ENCODE measurements at regions not wholly inside any gene's neighbourhood (a gene's known extent, or its start where the extent isn't known, plus 50 kb on each side); places are given as distances from the start of the nearest gene placed in this dataset.

DNA sequence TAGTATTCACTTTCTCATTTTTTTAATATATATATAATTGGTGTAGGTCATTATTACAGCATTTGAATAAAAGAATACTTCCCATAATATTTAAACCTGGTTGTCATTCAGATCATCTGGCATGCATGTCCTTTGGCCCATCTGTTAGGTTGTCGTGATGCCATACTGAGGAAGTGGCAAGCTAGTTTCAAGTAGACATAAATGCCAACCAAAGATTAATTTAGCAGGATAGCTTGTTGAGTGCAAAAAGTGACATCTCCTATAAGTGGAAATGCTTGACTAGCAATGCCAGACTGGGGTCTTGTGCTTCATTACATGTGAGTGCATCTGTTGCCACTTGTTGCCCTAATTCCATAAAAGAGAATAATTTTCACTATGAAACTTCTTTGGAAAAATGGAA is 1044.7 kb downstream of the GRIK2 start:
- DNase-seq (ENCODE audit: low spot score), result no peak
- TF ChIP-seq, protein P1, sequence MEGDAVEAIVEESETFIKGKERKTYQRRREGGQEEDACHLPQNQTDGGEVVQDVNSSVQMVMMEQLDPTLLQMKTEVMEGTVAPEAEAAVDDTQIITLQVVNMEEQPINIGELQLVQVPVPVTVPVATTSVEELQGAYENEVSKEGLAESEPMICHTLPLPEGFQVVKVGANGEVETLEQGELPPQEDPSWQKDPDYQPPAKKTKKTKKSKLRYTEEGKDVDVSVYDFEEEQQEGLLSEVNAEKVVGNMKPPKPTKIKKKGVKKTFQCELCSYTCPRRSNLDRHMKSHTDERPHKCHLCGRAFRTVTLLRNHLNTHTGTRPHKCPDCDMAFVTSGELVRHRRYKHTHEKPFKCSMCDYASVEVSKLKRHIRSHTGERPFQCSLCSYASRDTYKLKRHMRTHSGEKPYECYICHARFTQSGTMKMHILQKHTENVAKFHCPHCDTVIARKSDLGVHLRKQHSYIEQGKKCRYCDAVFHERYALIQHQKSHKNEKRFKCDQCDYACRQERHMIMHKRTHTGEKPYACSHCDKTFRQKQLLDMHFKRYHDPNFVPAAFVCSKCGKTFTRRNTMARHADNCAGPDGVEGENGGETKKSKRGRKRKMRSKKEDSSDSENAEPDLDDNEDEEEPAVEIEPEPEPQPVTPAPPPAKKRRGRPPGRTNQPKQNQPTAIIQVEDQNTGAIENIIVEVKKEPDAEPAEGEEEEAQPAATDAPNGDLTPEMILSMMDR (IDR thresholded peaks at IDR 0.05; ENCODE audit: extremely low read depth, missing control alignments), result no peak

DNA sequence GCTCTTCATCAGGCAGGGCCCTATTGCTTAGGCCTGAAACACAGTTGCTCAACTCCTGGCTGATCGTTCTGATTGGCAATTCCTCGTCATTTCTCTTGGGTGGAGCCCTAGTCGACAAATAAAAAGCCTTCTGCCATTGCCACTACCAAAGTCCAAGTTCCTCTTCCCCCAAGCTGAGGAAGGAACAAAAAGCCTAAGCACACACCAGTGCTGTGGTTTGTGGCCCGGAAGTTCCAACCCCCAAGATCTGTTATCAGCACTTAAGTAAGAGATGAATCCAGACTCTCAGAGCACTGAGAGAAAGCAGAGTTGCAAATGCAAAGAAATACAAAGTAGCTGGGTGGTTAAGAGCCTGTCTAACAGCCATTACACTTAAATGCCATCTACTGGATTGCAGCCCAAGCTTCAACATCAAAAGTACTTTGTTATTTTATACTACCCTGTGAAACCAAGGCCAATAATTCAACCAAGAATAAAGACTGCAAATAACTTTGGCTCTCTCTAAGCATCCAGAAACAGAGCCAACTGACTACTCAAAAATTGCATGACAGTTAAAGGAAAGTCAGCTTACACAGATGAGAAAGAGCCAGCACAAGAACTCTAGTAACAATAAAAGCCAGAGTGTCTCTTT is 1024.0 kb downstream of the GRIK2 start:
- DNase-seq (ENCODE audit: low spot score), result no peak
- TF ChIP-seq, protein P1 (IDR thresholded peaks at IDR 0.05; ENCODE audit: extremely low read depth, missing control alignments), result no peak

DNA sequence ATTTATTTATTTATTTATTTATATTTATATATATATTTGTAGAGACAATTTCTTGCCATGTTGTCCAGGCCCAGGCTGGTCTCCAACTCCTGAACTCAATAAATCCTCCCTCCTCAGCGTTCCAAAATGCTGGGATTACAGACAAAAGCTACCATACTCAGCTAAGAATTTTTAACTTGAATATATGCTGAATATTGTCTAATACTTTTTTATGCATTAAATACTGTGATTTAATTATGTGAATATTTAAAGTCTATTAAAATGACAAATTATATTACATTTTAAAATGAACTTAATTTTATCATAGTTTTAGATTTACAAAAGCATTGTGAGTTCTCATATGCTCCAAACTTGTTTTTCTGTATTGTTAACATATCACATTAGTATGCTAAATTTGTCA is 1022.4 kb downstream of the GRIK2 start:
- DNase-seq (ENCODE audit: low spot score), result no peak
- TF ChIP-seq, protein P1 (IDR thresholded peaks at IDR 0.05; ENCODE audit: extremely low read depth, missing control alignments), result no peak

DNA sequence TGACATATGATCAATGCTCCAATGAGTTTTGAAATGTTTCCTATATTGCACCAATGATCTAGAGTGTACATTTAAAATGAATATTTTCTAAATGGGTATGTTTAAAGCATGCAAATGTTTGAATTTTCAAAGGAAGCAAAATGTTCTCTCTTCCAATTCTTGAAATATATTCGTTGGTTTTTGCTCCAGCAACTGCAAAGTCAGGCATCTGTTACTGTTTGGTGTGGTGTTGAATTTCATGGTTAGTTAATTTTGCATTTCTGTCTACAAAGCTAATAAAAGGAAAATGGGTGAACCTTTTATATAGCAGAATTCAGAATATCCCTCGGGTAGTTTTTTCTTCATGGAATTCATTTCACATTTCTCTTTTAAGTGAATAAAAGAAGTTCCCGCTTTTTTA is 1018.3 kb downstream of the GRIK2 start:
- TF ChIP-seq, protein P1 (IDR thresholded peaks at IDR 0.05; ENCODE audit: extremely low read depth, missing control alignments), result no peak

DNA sequence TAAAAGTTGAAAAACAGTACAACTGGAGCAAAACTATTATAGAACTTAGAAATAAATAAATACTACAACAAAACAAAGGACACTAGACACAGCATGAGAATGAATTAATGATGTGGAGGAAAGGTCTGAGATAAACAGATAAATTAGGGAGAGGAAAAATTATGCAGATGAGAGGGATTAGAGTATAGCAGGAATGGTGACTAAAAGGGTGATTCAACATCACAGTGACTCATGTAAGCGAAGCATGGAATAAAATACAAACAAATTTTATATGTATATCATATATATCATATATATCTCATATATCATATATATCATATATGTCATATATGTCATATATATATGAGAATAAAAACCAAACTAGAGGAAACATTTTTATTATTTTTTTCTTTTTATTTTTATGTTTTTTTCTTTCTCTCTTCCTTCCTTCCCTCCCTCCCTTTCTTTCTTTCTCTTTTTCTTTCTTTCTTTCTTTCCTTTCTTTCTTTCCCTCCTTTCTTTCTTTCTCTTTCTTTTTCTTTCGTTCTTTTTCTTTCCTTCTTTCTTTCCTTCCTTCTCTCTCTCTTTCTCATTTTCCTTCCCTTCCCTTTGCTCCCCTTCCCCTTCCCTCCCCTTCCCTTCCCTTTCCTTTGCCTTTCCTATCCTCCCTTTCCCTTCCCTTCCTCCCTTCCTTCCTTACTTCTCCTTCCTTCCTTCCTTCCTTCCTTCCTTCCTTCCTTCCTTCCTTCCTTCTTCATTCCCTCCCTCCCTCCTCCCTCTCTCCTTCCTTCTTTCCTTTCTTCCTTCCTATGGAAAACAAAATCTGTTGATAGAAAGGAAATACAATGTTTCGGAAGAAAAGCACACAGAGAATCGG is 1014.6 kb downstream of the GRIK2 start:
- no peak for DNase-seq (ENCODE audit: low spot score)
- TF ChIP-seq, protein P1 (IDR thresholded peaks at IDR 0.05; ENCODE audit: extremely low read depth, missing control alignments), result no peak

More for the DNA sequence above, 1018.3 kb downstream of the GRIK2 start:
- DNase-seq (ENCODE audit: low spot score), result no peak

DNA sequence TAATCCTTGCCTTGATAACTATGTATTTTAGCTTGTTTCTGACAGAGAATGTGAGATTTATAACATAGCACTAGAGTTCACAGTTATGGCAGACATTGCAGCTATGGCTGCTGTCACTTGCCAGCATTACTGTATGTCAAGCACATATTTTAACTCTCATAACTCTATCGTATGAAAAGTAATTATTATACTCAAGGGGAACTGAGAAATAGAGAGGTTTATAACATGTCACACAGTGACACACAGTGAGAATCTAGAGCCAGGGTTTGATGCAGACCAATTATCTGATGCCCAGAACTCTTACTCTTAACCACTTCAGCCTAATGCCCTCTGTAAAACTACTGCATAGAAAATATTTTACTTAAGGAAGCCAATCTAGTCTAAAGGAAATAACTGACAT is 1012.4 kb downstream of the GRIK2 start:
- DNase-seq (ENCODE audit: low spot score), result no peak
- TF ChIP-seq, protein P1 (IDR thresholded peaks at IDR 0.05; ENCODE audit: extremely low read depth, missing control alignments), result no peak

DNA sequence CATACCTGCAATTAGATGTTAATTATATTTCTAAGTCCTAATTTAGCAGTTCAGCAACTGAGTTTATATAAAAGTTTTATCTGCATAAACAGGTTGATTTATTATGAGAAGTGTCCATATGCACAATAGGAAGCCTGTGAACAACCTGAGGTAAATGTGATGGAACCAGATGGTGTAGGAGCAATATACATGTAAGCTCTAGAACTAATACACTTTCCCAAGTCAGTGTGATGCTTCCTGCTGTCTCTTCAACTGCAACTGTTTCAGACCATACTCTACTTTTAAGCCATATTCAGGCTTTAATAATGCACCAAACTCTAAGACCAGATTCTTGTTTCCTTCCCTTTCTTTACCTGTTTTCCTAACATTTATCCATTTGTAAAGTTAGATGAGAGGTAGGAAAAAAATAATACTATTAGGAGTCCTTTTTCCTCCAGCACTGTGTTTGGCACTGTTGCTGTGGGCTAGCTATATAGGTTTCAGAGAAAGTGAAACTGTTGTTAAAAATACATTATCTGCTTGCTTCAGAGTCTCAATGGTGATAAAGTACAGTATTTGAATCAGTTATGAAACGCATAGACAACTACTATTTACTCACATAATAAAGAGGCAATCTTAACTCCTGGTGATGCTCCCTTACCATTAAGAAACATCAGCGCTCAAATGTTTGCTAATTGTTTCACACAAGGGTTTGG is 1009.3 kb downstream of the GRIK2 start:
- TF ChIP-seq, protein P1 (IDR thresholded peaks at IDR 0.05; ENCODE audit: extremely low read depth, missing control alignments), result no peak
- no peak for DNase-seq (ENCODE audit: low spot score)
